GM12891 (cell line): ENCODE measurements at regions not wholly inside any gene's neighbourhood (a gene's known extent, or its start where the extent isn't known, plus 50 kb on each side); places are given as distances from the start of the nearest gene placed in this dataset.

Source experiments
- DNase-seq: peaks from one replicate; pipeline ENCODE4 v3.0.0; 2011; ENCODE audit warnings: low spot score; ENCODE audit not compliant: insufficient read length
- FAIRE-seq: peaks from 2 replicates; lab custom pipeline; 2011; peaks lifted over from hg19 to GRCh38; lab: Jason Lieb, UNC
- PAX5 ChIP-seq: IDR thresholded peaks from 2 replicates; pipeline ENCODE4 v1.6.1; 2011; ENCODE audit warnings: low read length, moderate library complexity, mild to moderate bottlenecking; ENCODE audit not compliant: insufficient read depth, severe bottlenecking
- POLR2A ChIP-seq: IDR thresholded peaks from 2 replicates; pipeline ENCODE4 v1.6.1; 2011; ENCODE audit warnings: low read depth, low read length, control low read depth
- POLR2AphosphoS5 ChIP-seq: IDR thresholded peaks from 2 replicates; pipeline ENCODE4 v1.6.1; 2011; ENCODE audit warnings: low read depth, low read length, control low read depth
- POU2F2 ChIP-seq: IDR thresholded peaks from 2 replicates; pipeline ENCODE4 v1.6.1; 2011; ENCODE audit warnings: low read depth, mild to moderate bottlenecking, control low read depth, low read length, moderate library complexity
- SPI1 ChIP-seq: IDR thresholded peaks from 2 replicates; pipeline ENCODE4 v1.6.1; 2011; ENCODE audit warnings: low read depth, low read length, control low read depth
- TAF1 ChIP-seq: IDR thresholded peaks from 2 replicates; pipeline ENCODE4 v1.6.1; 2011; ENCODE audit warnings: low read depth, low read length, control low read depth

- TF ChIP-seq POLR2AphosphoS5 (no peak), POLR2A (no peak), SPI1 (no peak), PAX5 (no peak), POU2F2 (no peak), TAF1 (no peak)
- FAIRE-seq (no peak), DNase-seq (no peak)
Observed at GRCh38 chr7:15764851-15765382, 78.4 kb upstream of the MEOX2 start.

GRCh38 chr7:15764010-15764409 is 77.5 kb upstream of the MEOX2 start:
- DNase-seq (no peak), FAIRE-seq (no peak)
- TF ChIP-seq SPI1, result no peak
- no peak for TF ChIP-seq POLR2A
- TF ChIP-seq POU2F2, result no peak
- no peak for TF ChIP-seq PAX5
- TF ChIP-seq POLR2AphosphoS5, result no peak
- no peak for TF ChIP-seq TAF1

GRCh38 chr7:15757041-15758000 is 70.8 kb upstream of the MEOX2 start:
- FAIRE-seq (no peak), DNase-seq (no peak)
- TF ChIP-seq POU2F2, result no peak
- TF ChIP-seq POLR2AphosphoS5, result no peak
- no peak for TF ChIP-seq PAX5
- TF ChIP-seq SPI1, result no peak
- no peak for TF ChIP-seq TAF1

- TF ChIP-seq SPI1, result no peak
- TF ChIP-seq POLR2A, result no peak
- TF ChIP-seq TAF1, result no peak
- TF ChIP-seq PAX5, result no peak
- no peak for TF ChIP-seq POU2F2
- no peak for TF ChIP-seq POLR2AphosphoS5
- DNase-seq (no peak), FAIRE-seq (no peak)
Observed at GRCh38 chr7:15755061-15755460, 68.6 kb upstream of the MEOX2 start.

- no peak for TF ChIP-seq SPI1
- no peak for TF ChIP-seq PAX5
- TF ChIP-seq POLR2AphosphoS5, result no peak
- TF ChIP-seq POLR2A, result no peak
- TF ChIP-seq TAF1, result no peak
- no peak for TF ChIP-seq POU2F2
- DNase-seq (no peak), FAIRE-seq (no peak)
Observed at GRCh38 chr7:15753887-15754579, 67.5 kb upstream of the MEOX2 start.

GRCh38 chr7:15752377-15752776 is 65.9 kb upstream of the MEOX2 start:
- TF ChIP-seq POU2F2, result no peak
- no peak for TF ChIP-seq TAF1
- no peak for TF ChIP-seq PAX5
- no peak for TF ChIP-seq POLR2A
- no peak for TF ChIP-seq POLR2AphosphoS5
- TF ChIP-seq SPI1, result no peak
- DNase-seq (no peak), FAIRE-seq (no peak)

GRCh38 chr7:15751191-15751701 is 64.8 kb upstream of the MEOX2 start:
- no peak for TF ChIP-seq TAF1
- no peak for TF ChIP-seq POLR2AphosphoS5
- TF ChIP-seq POLR2A, result no peak
- TF ChIP-seq POU2F2, result no peak
- no peak for TF ChIP-seq SPI1
- TF ChIP-seq PAX5, result no peak
- no peak for DNase-seq
- no peak for FAIRE-seq

GRCh38 chr7:15750727-15751126 is 64.2 kb upstream of the MEOX2 start:
- FAIRE-seq, result no peak
- DNase-seq, result no peak
- TF ChIP-seq POU2F2 (no peak), POLR2A (no peak), PAX5 (no peak), SPI1 (no peak), TAF1 (no peak), POLR2AphosphoS5 (no peak)

GRCh38 chr7:15749631-15750030 is 63.1 kb upstream of the MEOX2 start:
- DNase-seq (no peak), FAIRE-seq (no peak)
- TF ChIP-seq POU2F2 (no peak), TAF1 (no peak), SPI1 (no peak)

- DNase-seq (no peak), FAIRE-seq (no peak)
- TF ChIP-seq SPI1 (no peak), POLR2AphosphoS5 (no peak), TAF1 (no peak), POLR2A (no peak), POU2F2 (no peak), PAX5 (no peak)
Observed at GRCh38 chr7:15747712-15748111, 61.2 kb upstream of the MEOX2 start.
